BLaER1 (cell line): ENCODE measurements at regions not wholly inside any gene's neighbourhood (a gene's known extent, or its start where the extent isn't known, plus 50 kb on each side); places are given as distances from the start of the nearest gene placed in this dataset.

Experiments used
- H3K27ac ChIP-seq: shearing (Covaris generic); formaldehyde crosslinking; 2 replicates; pipeline ENCODE4 v1.8.1; 2022
- H3K27me3 ChIP-seq: shearing (Covaris generic); formaldehyde crosslinking; 2 replicates; pipeline ENCODE4 v1.8.1; 2022
- H3K36me3 ChIP-seq: shearing (Covaris generic); formaldehyde crosslinking; 2 replicates; pipeline ENCODE4 v1.8.1; 2022
- H3K4me1 ChIP-seq: shearing (Covaris generic); formaldehyde crosslinking; 2 replicates; pipeline ENCODE4 v1.8.1; 2022
- H3K4me2 ChIP-seq: shearing (Covaris generic); formaldehyde crosslinking; 2 replicates; pipeline ENCODE4 v1.8.1; 2022
- H3K4me3 ChIP-seq: shearing (Covaris generic); formaldehyde crosslinking; 2 replicates; pipeline ENCODE4 v1.8.1; 2022
- H3K9ac ChIP-seq: shearing (Covaris generic); formaldehyde crosslinking; 2 replicates; pipeline ENCODE4 v1.8.1; 2022
- H3K9me3 ChIP-seq: shearing (Covaris generic); formaldehyde crosslinking; 2 replicates; pipeline ENCODE4 v1.8.1; 2022
- H4K20me1 ChIP-seq: shearing (Covaris generic); formaldehyde crosslinking; 2 replicates; pipeline ENCODE4 v1.8.1; 2022
- Cebpa-rat ChIP-seq: shearing (Covaris generic); IDR thresholded peaks from 2 replicates; pipeline ENCODE4 v1.8.1; 2022

DNA sequence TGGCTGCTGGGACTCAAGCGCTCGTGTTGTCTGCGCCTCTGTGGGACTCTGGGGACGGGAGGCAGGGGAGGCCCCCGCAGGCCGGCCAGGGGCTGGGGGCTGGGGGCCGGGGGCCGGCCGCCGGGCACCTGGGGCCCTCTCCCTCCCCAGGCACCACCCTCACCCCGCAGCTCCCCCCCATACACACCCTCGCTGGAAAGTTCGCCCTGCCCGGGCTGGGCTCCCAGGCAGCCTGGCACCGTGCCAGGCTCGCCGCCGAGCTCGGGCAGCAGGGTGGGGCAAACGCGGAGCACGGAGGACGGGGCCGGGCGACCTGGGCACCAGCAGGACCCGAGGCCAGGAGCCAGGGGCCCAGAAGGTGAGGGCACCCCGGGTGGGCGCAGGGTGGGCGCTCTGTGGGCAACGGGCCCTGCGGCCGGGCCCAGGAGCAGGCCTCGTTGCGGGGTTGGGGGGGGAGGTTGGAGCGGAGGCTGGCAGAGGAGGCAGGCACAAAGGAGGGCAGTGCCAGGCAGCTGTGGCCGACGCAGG, 76.7 kb upstream of the WNT7B start:
- Histone ChIP-seq H3K4me3 (peak overlapping the region; percentile 69), H3K4me1 (peaks cover 75% of the 10 kb centered on the region), H3K27ac (peak overlapping the region; percentile 87), H3K36me3 (no peaks in the 10 kb centered on the region), H3K4me2 (peak overlapping the region; percentile 89), H3K9ac (peak overlapping the region; percentile 84), H3K9me3 (no peaks in the 10 kb centered on the region), H3K27me3 (no peaks in the 10 kb centered on the region), H4K20me1 (no peaks in the 10 kb centered on the region)
- TF ChIP-seq Cebpa-rat, result no peak

DNA sequence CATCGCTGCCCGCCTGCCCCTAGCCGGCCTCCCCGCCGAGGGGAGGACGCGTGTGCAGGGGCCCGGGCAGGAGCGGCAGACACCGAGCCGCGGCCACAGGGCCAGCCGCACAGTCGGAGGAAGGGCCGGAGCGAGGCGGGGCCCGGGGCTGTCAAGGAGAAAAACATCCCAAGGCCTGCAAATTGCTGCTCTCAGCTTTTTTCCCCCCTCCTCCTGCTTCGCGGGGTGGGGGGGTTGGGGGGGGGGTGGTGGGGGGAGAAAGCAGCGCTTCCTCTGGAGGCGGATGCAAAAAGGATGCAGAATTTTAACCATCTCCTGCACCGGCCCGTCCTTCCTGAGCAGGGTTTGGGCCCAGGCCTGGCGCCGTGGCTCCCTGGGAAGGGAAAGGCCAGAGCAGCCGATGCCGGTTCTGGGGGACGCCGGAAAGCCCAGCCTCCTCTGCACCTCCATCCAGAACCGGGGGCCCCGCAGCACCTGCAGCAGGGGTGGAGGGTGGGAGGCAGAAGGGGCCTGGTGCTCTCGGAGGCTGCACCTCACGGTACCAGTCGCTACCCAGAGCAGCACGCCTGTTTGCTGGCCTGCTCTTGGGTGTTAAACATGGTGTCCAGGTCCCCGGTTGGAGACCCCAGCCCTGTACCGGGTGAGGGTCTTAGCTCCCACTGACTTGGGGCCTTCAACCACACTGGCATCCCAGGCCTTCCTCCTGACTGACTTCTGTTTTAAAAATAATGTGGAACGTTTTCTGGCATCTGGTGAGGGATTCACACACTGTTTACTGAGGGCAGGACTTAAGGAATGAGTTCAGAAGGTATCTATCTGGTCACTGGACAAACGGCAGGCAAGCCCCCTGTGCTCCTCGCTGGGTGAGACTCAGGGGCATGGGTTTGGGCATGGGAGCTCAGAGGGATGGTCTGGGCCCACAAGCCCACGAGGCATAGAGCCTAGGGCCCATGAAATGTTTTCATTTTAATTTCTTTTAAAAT, 77.4 kb upstream of the WNT7B start:
- Histone ChIP-seq H3K4me2 (peak overlapping the region; percentile 89), H3K36me3 (no peaks in the 10 kb centered on the region), H3K4me3 (peak overlapping the region; percentile 69), H4K20me1 (no peaks in the 10 kb centered on the region), H3K27me3 (no peaks in the 10 kb centered on the region), H3K27ac (peak overlapping the region; percentile 87), H3K9ac (peak overlapping the region; percentile 84), H3K9me3 (no peaks in the 10 kb centered on the region), H3K4me1 (peaks cover 82% of the 10 kb centered on the region)
- no peak for TF ChIP-seq Cebpa-rat

DNA sequence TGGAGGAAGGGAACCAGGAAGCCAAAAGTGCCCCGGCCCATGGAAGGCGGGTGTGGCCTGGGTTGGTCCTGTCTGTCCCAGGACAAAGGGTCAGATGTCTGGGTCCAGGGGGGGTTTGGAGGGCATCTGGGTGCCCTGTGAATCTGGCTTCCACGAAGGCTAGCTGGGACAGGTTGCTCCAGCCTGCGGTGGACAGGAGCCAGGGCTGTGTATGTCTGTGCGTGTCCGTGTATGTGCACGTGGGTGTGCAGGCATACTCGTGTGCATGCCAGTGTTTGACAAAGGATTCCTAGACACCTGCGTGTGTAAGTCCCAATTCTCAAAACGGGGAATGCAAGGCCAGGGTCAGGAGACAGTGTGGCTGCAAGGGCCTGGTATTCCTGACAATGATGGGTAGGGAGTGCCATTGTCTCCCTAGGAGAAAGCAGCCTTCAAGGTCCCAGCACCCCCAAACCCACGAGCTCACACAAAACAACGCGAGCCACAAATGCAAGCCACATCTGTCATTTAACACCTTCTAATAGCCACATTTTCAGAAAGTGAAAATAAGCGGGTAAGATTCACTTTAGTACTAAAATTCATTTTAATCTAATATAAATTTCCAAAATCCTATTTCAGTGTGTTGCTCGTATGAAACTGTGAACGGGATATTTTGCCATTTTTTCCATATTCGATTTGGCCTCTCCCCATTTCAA, 78.4 kb upstream of the WNT7B start:
- H3K27me3 ChIP-seq, result no peaks in the 10 kb centered on the region
- H3K9me3 ChIP-seq, result no peaks in the 10 kb centered on the region
- peaks cover 78% of the 10 kb centered on the region for H3K4me1 ChIP-seq
- peak overlapping the region; percentile 69 for H3K4me3 ChIP-seq
- peak overlapping the region; percentile 87 for H3K4me2 ChIP-seq
- H3K9ac ChIP-seq, result peak overlapping the region; percentile 78
- H3K27ac ChIP-seq, result peak overlapping the region; percentile 85
- no peaks in the 10 kb centered on the region for H4K20me1 ChIP-seq
- no peak for TF ChIP-seq Cebpa-rat
- no peaks in the 10 kb centered on the region for H3K36me3 ChIP-seq

- no peak for TF ChIP-seq Cebpa-rat
- Histone ChIP-seq H3K9ac (peak overlapping the region; percentile 29; the same call in 1 of the 2 replicates), H3K9me3 (no peaks in the 10 kb centered on the region), H4K20me1 (no peaks in the 10 kb centered on the region), H3K4me3 (no peak overlapping the region), H3K4me2 (peak overlapping the region; percentile 87), H3K27ac (peak overlapping the region; percentile 51), H3K27me3 (no peaks in the 10 kb centered on the region), H3K36me3 (no peaks in the 10 kb centered on the region), H3K4me1 (peaks cover 72% of the 10 kb centered on the region)
Observed at GRCh38 chr22:46055911-46056545, 79.1 kb upstream of the WNT7B start.

DNA sequence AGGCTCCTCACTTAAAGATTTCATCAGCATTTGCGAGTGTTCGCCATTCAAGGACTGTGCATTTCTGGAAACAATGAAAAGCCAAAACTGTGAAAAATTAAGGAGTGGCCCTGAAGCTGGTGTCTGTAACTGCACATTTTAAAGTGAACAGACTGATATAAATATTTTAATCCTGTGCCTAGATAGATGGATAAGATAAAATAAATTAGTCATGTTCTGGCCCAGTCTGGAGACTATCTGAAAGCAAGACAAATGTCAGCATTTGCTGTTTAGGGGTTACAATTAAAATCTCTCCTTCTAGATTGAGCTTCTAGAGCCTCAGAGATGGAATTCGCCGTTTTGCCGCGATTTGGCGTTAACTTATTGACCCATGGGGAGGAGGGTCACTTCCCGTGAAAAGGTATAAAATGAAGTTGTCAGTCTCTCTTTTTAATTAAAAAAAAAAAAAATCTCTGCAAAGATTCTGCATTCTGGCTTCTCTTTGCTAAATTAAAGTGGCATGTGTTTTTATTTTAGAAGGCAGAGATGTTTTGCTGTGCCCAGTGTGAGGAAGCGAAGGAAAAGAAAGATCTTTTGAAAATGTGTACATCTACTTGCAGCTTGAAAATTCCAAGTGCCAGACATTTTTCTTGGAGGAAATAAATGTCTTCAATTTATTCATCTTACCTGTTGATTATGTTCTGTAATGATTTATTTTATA, 79.7 kb upstream of the WNT7B start:
- no peak for TF ChIP-seq Cebpa-rat
- peak overlapping the region; percentile 87 for H3K4me2 ChIP-seq
- H3K9ac ChIP-seq, result peak overlapping the region; percentile 68
- no peaks in the 10 kb centered on the region for H3K9me3 ChIP-seq
- no peaks in the 10 kb centered on the region for H3K36me3 ChIP-seq
- H4K20me1 ChIP-seq, result no peaks in the 10 kb centered on the region
- no peak overlapping the region for H3K4me3 ChIP-seq
- peaks cover 65% of the 10 kb centered on the region for H3K4me1 ChIP-seq
- H3K27ac ChIP-seq, result peak overlapping the region; percentile 69; the same call in 1 of the 2 replicates
- no peaks in the 10 kb centered on the region for H3K27me3 ChIP-seq

DNA sequence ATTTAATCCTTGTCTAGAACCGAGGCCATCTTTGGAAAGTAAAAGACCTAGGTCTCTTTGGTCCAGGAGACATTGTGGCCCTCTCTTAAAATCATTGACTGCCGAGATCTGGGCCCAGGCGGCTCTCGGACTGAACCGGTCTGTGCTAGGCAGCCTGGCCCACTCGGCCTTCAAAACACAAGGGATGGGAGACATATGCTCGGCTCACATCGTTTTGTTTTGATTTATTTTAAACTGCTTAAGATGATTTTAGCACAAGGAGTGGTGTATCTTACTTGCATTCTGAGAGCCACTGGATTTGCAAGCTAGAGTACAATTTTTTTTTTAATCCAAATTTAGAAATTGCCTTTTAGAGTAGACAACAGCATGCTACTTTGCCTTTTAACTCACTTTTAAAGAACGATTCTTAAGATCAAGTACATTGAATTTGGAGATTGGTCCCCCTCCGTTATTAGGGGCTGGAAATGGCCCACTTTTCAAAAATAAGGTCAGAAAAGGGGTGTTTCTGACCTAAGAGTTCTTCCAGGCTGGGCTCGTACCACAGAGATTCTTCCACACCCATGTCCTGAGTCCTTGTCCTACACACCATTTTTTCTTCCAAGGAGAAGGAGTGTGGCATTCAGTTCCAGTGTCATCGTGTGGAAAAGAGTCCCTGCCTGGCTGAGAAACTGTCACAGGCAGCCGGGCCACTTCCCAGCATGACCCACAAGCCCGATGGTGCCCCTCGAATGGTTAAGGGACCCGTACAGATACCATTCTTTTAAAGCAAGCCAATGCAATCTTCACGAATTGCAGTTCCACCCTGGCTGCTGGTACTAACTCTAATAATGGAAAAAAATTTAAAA, 80.5 kb upstream of the WNT7B start:
- H3K36me3 ChIP-seq, result peaks cover 5% of the 10 kb centered on the region; the same call in 1 of the 2 replicates
- H3K9me3 ChIP-seq, result no peaks in the 10 kb centered on the region
- peak overlapping the region; percentile 51; the same call in 1 of the 2 replicates for H3K4me3 ChIP-seq
- peak overlapping the region; percentile 87 for H3K4me2 ChIP-seq
- no peaks in the 10 kb centered on the region for H3K27me3 ChIP-seq
- peaks cover 57% of the 10 kb centered on the region for H3K4me1 ChIP-seq
- H4K20me1 ChIP-seq, result no peaks in the 10 kb centered on the region
- H3K27ac ChIP-seq, result peak overlapping the region; percentile 69
- TF ChIP-seq Cebpa-rat, result no peak
- H3K9ac ChIP-seq, result peak overlapping the region; percentile 68

DNA sequence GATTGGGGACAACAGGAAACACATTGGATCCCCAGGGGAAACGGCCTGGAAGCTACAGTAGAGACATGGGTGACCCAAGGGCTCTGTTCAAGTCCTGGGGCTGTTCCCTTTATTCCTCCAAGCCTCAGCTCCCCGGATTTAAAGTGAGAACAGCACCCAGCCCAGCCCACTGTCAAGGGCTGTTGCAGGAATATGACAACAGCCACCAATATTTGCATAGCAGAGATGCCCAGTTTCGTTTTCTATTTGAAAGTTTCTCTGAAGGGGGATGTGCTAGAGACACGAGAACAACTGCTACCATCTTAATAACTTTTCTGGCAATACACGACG, 81.1 kb upstream of the WNT7B start:
- Histone ChIP-seq H3K27me3 (peaks cover 2% of the 10 kb centered on the region; the same call in 1 of the 2 replicates), H3K4me1 (peaks cover 57% of the 10 kb centered on the region), H3K36me3 (peaks cover 5% of the 10 kb centered on the region; the same call in 1 of the 2 replicates), H3K4me2 (peak overlapping the region; percentile 87), H4K20me1 (peaks cover 4% of the 10 kb centered on the region), H3K27ac (peak overlapping the region; percentile 80), H3K9ac (peak overlapping the region; percentile 68; the same call in 1 of the 2 replicates), H3K4me3 (peak overlapping the region; percentile 51; the same call in 1 of the 2 replicates), H3K9me3 (no peaks in the 10 kb centered on the region)
- no peak for TF ChIP-seq Cebpa-rat
